HG03135 (cell line): ENCODE measurements at regions not wholly inside any gene's neighbourhood (a gene's known extent, or its start where the extent isn't known, plus 50 kb on each side); places are given as distances from the start of the nearest gene placed in this dataset.
A peak's percentile ranks its signal among the peaks of the same experiment; 100 is the strongest.

Source experiments
- ATAC-seq: cut with Tn5 transposase; IDR thresholded peaks from one replicate; pipeline ENCODE4 v1.9.1; 2021; ENCODE audit warnings: mild to moderate bottlenecking, moderate library complexity; ENCODE audit not compliant: unreplicated experiment

GRCh38 chr13:73940098-73940497, 194.1 kb downstream of the KLF12 start:
- no peak for ATAC-seq

GRCh38 chr13:73939603-73940002, 194.6 kb downstream of the KLF12 start:
- no peak for ATAC-seq

DNA sequence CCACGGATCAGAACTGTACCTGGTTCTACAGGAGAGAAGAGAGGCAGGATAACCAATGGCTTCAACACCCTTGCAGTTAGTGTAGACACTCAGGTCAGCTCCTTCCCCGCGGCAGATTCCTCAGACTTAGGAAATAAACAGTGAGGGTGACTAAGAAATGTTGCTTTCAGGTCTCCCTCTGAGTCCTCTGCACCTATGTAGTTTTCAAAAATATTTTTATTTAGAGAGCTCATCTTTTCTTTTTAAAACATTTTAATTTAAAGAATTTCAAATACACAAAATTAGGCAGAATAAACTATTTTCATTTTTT, 195.2 kb downstream of the KLF12 start:
- no peak for ATAC-seq

DNA sequence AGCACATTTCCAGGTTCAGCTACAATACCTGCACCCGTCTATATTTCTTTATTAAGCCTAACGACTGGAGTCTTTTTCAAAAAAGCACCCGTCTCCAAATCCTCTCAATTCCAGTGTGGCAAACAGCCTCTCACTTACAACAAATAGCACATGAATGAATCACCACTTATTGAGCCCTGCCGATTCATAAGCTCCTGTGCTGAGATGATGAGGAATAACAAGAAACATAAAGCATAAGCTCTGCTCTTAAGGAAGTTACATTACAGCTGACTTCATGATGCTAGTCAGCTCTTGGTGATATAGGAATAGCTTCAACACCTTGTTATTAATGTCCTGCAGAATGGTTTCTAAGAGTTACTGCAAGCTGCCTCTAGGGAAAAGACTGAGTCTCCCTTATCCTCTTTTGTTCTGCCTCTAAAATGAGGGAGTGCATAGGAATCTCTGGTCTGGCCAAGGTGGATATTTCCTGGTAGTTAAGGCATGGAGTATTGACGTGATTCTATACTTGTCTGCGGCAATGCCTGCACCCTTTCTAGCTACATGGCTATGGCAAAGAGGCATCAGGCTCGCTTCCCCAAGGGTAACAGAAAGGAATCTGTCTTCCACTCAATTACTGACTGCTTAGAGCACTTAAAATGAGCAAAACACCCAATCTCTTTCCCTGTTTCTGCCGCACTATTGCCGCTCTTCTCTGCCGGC, 195.7 kb downstream of the KLF12 start:
- ATAC-seq: no peak

DNA sequence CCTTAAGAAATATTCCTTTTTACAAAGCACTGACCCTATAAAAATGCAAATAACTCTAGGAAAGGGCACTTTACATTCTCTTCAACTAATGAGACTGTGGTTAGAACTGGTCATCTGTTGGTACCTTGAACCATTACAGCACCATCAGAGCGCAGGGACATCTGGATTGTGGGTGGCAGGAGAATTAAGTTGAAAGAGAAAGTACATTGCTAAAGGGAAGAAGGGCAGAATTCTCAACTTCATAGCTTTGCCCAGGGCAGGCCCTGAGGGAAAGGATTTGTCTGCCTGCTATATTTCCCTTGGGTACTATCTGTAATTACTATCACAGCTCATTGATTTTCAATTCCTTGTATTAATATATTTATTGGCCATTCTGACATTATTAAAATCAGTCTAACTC, 196.8 kb downstream of the KLF12 start:
- no peak for ATAC-seq

- ATAC-seq: no peak
Observed at GRCh38 chr13:73935991-73936390, 198.2 kb downstream of the KLF12 start.

DNA sequence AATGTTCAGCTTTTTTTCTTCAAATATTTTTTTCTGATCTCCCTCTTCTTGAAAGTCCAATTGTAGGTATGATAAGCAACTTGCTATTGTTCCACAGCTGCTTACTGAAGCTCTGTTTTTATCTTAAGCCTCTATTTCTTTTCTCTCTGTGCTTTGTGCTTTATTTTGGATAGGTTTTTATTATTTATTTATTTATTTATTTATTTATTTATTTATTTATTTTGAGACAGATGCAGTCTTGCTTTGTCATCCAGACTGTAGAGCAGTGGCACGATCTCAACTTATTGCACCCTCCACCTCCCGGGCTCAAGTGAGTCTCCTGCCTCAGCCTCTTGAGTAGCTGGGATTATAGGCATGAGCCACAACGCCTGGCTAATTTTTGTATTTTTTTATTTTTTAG, 199.4 kb downstream of the KLF12 start:
- ATAC-seq: no peak

- no peak for ATAC-seq
Observed at GRCh38 chr13:73934215-73934641, 200.0 kb downstream of the KLF12 start.

DNA sequence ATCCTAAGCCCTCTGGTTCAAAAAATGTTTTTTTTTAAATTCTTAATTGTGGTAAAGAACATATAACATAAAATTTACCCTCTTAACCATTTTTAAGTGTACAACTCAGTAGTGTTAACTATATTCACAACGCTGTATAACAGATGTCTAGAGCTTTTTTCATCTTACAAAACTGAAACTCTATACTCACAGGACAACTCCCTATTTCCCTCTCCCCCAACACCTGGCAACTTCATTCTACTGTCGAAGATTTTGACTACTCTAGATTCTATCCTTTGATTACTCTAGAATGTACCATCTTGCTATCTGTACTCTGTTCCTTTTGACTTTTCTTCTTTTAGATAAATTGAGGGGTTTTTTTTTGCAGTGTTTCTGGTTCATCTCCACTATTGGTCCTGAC, 200.4 kb downstream of the KLF12 start:
- no peak for ATAC-seq

DNA sequence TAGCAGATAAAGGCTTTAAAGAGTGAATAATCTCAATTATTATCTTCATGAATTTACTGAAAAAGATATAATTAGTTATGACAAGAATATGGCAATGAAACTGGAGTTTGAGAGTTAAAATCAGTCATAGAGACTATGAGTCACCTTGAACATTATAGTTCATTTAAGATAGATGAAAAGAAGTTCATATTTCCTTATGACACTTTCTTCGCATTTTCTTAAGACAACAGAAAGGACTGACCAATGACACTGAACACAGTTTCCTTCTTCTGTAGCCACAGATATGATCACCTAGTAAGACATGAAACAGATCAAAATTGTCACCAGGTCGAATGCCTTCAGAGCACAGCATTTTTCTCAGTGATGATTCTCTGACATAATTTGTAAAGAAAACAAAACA, 202.1 kb downstream of the KLF12 start:
- ATAC-seq: no peak

DNA sequence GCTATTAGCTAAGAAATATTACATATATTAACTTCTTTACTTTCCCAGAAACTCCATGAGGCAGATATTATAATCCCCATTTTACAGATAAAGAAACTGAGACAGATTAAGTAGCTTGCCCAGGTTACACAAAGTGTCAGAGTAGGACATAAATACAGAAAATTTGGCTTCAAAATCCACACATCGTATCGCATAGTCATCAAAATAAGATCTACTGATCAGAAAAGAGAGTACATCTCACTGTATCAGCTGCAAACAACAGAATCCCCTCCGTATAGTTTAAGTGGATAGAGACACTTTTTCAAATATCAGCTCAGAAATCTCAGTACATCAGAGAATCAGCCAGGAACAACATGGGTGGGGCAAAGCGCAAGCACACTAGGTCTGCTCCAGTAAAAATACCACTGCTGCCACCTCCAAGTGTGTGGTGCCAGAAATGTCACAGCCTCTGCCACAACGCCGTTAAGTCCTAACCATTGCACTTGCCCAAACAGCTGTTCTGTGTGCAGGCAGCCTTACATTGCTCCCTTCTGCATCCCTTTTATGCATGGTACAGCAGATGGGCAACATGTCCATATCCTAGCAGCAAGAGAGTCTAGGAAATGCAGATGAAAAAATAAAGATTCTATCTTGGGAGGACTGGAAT, 204.8 kb downstream of the KLF12 start:
- no peak for ATAC-seq

GRCh38 chr13:73924607-73925006, 209.6 kb downstream of the KLF12 start:
- ATAC-seq: peak; percentile 90

DNA sequence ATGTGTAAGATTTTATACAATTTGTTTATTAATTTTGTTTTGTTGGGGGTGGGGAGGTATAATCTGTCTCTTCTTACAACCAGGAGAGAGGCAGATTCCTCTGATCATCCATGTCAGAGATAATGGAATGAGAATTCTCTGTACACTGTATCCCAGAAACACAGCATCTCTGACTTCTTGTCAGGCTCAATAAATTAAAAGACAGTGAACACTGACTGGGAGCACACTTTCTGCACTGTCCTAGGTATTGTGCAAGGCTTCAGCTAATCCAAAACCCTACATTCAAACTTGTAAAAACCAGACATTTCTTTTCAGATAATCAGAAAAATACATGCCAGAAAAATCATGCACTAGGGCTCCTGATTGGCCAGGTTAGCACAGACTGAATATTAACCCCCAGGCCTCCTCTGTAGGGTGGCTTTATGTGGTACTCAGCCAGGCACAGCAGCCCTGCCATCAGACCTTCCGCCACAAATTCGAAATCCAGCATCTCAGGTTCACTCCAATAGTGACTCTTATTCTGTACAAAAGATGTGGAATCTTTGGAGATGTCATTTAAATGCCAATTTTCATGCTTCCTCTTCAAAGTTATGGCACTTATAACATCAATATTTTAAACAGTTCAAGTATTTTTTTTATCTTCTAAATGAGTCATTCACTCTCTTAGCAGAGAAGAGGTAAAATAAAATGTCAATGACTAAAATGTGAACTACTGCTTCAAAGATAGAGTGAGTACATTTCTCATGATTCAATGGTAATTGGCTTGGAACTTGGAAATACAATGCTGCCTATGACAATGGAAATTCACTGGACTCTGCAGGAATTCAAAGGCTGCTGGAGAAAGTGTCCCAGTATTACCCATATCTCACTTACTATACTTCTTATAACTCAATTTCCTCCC, 211.5 kb downstream of the KLF12 start:
- no peak for ATAC-seq

GRCh38 chr13:73918691-73919090, 215.5 kb downstream of the KLF12 start:
- no peak for ATAC-seq

DNA sequence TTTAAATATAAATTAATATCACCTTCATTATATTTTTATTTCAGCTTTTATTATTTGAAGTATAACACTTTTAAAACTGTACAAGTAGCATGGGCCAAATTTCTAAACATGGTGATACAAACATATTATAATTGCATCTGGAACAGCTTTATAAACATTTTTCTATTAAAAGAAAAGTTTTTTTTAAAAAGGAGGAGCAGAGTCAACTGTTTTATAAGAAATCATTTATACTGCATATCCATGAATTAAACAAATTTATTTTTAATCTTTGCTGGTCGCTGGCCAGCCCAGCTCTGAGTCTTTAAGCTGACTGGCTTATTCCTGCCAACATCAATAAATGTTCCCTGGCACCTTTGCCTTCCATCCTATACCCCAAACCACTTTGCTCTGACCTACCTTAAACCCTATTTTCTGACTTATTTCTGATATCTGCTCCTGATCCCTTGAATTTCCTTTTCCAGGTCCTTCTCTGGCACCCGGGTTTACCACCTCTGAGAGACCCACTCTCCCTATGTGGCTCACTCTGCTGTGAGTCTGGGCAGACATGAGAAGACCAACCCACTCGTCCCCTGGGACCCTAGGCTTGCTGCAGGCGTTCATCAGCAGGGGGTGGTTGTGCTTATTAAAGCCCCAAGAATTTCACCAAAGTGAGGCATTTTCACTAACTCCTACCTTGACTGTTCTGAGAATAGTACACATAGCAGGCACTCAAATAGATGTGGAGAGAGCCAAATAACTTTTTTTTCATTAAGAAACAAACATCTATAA, 220.3 kb downstream of the KLF12 start:
- ATAC-seq: no peak

GRCh38 chr13:73913079-73913740, 221.0 kb downstream of the KLF12 start:
- ATAC-seq: no peak

DNA sequence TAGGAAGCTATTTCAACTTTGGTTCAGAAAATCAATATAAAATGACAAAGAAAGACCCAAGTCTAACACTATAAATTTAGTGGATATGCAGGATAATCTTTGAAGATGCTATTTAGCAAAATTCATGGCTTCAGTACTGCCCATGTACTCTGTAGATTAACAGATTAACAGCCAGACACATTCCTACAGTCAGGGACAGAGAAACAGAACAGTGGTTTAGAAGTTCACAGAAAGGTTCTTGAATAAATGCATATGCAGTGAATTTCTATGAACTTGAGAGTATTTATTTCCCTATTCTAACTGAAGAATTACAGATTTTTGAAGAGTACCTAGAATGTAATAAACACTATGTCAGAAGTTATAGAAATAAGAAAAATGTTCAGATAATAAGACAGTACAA, 222.8 kb downstream of the KLF12 start:
- no peak for ATAC-seq

- no peak for ATAC-seq
Observed at GRCh38 chr13:73910733-73911132, 223.5 kb downstream of the KLF12 start.

GRCh38 chr13:73908809-73909208, 225.4 kb downstream of the KLF12 start:
- no peak for ATAC-seq

DNA sequence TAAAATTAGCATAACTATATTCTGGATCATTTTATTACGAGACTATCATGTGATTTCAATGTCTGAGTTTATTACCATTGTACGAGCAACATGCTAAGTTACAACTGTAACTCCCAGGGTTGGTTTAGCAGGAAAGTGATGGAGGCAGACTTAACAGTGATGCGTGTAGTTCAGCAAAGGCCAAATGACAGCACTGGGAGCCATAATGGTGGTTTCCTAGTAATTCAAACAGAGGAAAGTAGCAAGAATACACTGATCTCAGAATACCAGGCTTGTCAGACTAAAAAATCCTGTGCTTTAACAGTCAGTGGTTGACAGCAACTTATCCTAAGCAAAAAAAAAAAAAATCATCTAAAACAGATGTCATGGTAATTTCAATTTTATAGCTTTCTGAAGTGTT, 229.6 kb downstream of the KLF12 start:
- no peak for ATAC-seq

DNA sequence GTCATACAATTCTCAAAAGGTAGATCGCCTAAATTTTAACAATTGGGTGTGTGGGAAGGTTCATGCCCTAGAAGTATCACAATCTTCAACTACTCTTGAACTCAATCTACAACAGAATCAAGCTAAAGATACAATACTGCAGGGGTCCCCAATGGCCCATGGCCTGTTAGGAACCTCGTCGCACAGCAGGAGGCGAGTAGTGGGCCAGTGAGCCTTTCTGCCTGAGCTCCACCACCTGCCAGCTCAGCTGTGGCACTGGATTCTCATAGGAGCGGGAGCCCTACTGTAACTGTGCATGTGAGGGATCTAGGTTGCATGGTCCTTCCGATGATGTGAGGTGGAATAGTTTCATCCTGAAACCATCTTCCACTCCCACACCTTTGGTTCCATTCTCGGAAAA, 230.6 kb downstream of the KLF12 start:
- ATAC-seq: no peak
